ENCODE measurements at regions not wholly inside any gene's neighbourhood (a gene's known extent, or its start where the extent isn't known, plus 50 kb on each side); places are given as distances from the start of the nearest gene placed in this dataset.

- no peak overlapping the region for H3K4me2 ChIP-seq (replicated peaks; ENCODE audit: low read depth, low read length, poor library complexity, severe bottlenecking)
- no peaks in the 10 kb centered on the region for H3K79me2 ChIP-seq (ENCODE audit: control insufficient read depth, insufficient read depth, low read length)
- Mint-ChIP-seq H3K4me1 (peaks cover 11% of the 10 kb centered on the region), H3K27me3 (peaks cover 11% of the 10 kb centered on the region), H3K27ac (no peak overlapping the region), H3K9me3 (ENCODE audit: insufficient read depth) (no peaks in the 10 kb centered on the region), H3K4me3 (no peak overlapping the region)
- TF ChIP-seq EZH2 (IDR thresholded peaks at IDR 0.05; ENCODE audit: borderline replicate concordance, insufficient read depth, low read depth, low read length, poor library complexity, severe bottlenecking) (no peak), CTCF (IDR thresholded peaks at IDR 0.05) (no peak)
- POLR2A ChIA-PET = no interaction called here
- H3K9me3 ChIP-seq (ENCODE audit: control extremely low read depth in 1 of 3, control insufficient read depth in 2 of 3, insufficient read depth in 1 of 3, low read length in 2 of 3) = no peaks in the 10 kb centered on the region
- no peaks in the 10 kb centered on the region for H3K27me3 ChIP-seq (replicated peaks in 1 of 4; ENCODE audit: control extremely low read depth in 1 of 4, control insufficient read depth in 3 of 4, insufficient read depth in 4 of 4, low read length in 3 of 4)
- H3K9ac ChIP-seq (ENCODE audit: low read length) = no peak overlapping the region
- no peak for ATAC-seq (ENCODE audit: low read depth)
- 83% methylated on average over 1 of the region's 1 CpG for WGBS (ENCODE audit: insufficient coverage)
- no peaks in the 10 kb centered on the region for H3K36me3 ChIP-seq (replicated peaks in 1 of 2; ENCODE audit: control extremely low read depth in 1 of 2, control insufficient read depth in 1 of 2, extremely low read depth in 1 of 2, insufficient read depth in 2 of 2, low read length in 1 of 2)
- H3K4me3 ChIP-seq (ENCODE audit: control extremely low read depth in 1 of 5, extremely low read depth in 1 of 5, insufficient read depth in 1 of 5, low read depth in 2 of 5, low read length in 4 of 5) = no peak overlapping the region
- no peak overlapping the region for H3K27ac ChIP-seq (ENCODE audit: low read length in 2 of 2)
- H2AFZ ChIP-seq (ENCODE audit: insufficient read depth, low read depth, low read length, poor library complexity, severe bottlenecking) = no peak overlapping the region
- DNase-seq = no peak
- no peaks in the 10 kb centered on the region for H4K20me1 ChIP-seq (ENCODE audit: control insufficient read depth, insufficient read depth, low read length, poor library complexity, severe bottlenecking)
- peaks cover 0 to 12% of the 10 kb centered on the region in 2 donors for H3K4me1 ChIP-seq (ENCODE audit: control insufficient read depth in 2 of 2, insufficient read depth in 2 of 2, low read length in 2 of 2)
- intact Hi-C loops (cut with micrococcal nuclease) = no loop called here
- CTCF ChIA-PET = no interaction called here
These were observed 556.6 kb downstream of the OMA1 start for GRCh38 chr1:57989877-57990276.

- H3K4me3 Mint-ChIP-seq = no peak overlapping the region
- peaks cover 0 to 2% (median 0%) of the 10 kb centered on the region in 4 experiments for H3K27me3 ChIP-seq (replicated peaks in 1 of 4; ENCODE audit: control extremely low read depth in 1 of 4, control insufficient read depth in 3 of 4, insufficient read depth in 4 of 4, low read length in 3 of 4)
- no peaks in the 10 kb centered on the region for H3K79me2 ChIP-seq (ENCODE audit: control insufficient read depth, insufficient read depth, low read length)
- H3K27ac Mint-ChIP-seq = no peak overlapping the region
- H3K4me1 Mint-ChIP-seq = peaks cover 11% of the 10 kb centered on the region
- ATAC-seq (ENCODE audit: low read depth) (no peak), DNase-seq (no peak)
- TF ChIP-seq CTCF (IDR thresholded peaks at IDR 0.05) = no peak
- intact Hi-C loops (cut with micrococcal nuclease) = no loop called here
- no peak overlapping the region for H2AFZ ChIP-seq (ENCODE audit: insufficient read depth, low read depth, low read length, poor library complexity, severe bottlenecking)
- peaks cover 0 to 12% of the 10 kb centered on the region in 2 donors for H3K4me1 ChIP-seq (ENCODE audit: control insufficient read depth in 2 of 2, insufficient read depth in 2 of 2, low read length in 2 of 2)
- CTCF ChIA-PET = no interaction called here
- H3K27ac ChIP-seq (ENCODE audit: low read length in 2 of 2) = no peak overlapping the region
- H3K36me3 ChIP-seq (replicated peaks in 1 of 2; ENCODE audit: control extremely low read depth in 1 of 2, control insufficient read depth in 1 of 2, extremely low read depth in 1 of 2, insufficient read depth in 2 of 2, low read length in 1 of 2) = no peaks in the 10 kb centered on the region
- H4K20me1 ChIP-seq (ENCODE audit: control insufficient read depth, insufficient read depth, low read length, poor library complexity, severe bottlenecking) = no peaks in the 10 kb centered on the region
- no peaks in the 10 kb centered on the region for H3K9me3 ChIP-seq (ENCODE audit: control extremely low read depth in 1 of 3, control insufficient read depth in 2 of 3, insufficient read depth in 1 of 3, low read length in 2 of 3)
- no peak overlapping the region for H3K4me2 ChIP-seq (replicated peaks; ENCODE audit: low read depth, low read length, poor library complexity, severe bottlenecking)
- WGBS (ENCODE audit: insufficient coverage) = 77% methylated on average over 2 of the region's 4 CpGs
- H3K9ac ChIP-seq (ENCODE audit: low read length) = no peak overlapping the region
- peaks cover 15% of the 10 kb centered on the region for H3K27me3 Mint-ChIP-seq
- H3K4me3 ChIP-seq (ENCODE audit: control extremely low read depth in 1 of 5, extremely low read depth in 1 of 5, insufficient read depth in 1 of 5, low read depth in 2 of 5, low read length in 4 of 5) = no peak overlapping the region
- POLR2A ChIA-PET = no interaction called here
- no peaks in the 10 kb centered on the region for H3K9me3 Mint-ChIP-seq (ENCODE audit: insufficient read depth)
These were observed 559.0 kb downstream of the OMA1 start for GRCh38 chr1:57987523-57987922.
